RWPE1 (cell line): ENCODE measurements at regions not wholly inside any gene's neighbourhood (a gene's known extent, or its start where the extent isn't known, plus 50 kb on each side); places are given as distances from the start of the nearest gene placed in this dataset.

Source experiments
- CTCF ChIA-PET: fragments of 350-600 bp; sonication (Branson Sonifier 250); formaldehyde crosslinking; extraction: SDS; loops from one replicate; lab custom pipeline; 2021; lab: Yijun Ruan, JAX
- POLR2A ChIA-PET: fragments of 400-600 bp; formaldehyde crosslinking; extraction: SDS; loops from one replicate; lab custom pipeline; 2020; ENCODE audit warnings: antibody characterized with exemption; ENCODE audit not compliant: low non-redundant PET; lab: Yijun Ruan, JAX
- DNase-seq: peaks from one replicate; pipeline ENCODE4 v3.0.0; 2012; ENCODE audit warnings: low spot score
- H3K27ac ChIP-seq: fragments of 450-650 bp; 2 replicates; pipeline ENCODE4 v1.5.1; 2017
- TF ChIP-seq, protein P1 (sequence below): fragments of 450-650 bp; conservative IDR thresholded peaks from 2 replicates; pipeline ENCODE4 v1.5.1; 2017; ENCODE audit warnings: low read depth, mild to moderate bottlenecking

DNA sequence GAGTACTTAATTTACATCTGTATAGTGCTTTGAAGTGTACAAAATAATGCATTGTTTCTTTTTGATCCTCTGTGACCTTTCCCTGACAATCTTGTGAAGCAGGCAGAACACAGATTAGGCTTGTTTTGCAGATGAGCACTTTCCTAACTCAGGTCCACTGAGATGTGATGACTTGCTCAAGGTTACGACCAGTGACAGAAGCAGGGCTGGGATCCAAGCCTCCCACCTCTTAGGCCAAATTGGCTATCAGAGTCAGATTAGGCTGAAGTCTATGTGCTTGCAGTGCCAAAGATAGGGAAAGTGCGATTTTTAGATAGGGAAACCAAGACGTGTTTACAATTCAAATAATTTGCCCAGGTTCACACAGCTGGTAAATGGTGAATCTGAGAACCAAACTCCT is 147.3 kb downstream of the OMA1 start:
- TF ChIP-seq, protein P1, sequence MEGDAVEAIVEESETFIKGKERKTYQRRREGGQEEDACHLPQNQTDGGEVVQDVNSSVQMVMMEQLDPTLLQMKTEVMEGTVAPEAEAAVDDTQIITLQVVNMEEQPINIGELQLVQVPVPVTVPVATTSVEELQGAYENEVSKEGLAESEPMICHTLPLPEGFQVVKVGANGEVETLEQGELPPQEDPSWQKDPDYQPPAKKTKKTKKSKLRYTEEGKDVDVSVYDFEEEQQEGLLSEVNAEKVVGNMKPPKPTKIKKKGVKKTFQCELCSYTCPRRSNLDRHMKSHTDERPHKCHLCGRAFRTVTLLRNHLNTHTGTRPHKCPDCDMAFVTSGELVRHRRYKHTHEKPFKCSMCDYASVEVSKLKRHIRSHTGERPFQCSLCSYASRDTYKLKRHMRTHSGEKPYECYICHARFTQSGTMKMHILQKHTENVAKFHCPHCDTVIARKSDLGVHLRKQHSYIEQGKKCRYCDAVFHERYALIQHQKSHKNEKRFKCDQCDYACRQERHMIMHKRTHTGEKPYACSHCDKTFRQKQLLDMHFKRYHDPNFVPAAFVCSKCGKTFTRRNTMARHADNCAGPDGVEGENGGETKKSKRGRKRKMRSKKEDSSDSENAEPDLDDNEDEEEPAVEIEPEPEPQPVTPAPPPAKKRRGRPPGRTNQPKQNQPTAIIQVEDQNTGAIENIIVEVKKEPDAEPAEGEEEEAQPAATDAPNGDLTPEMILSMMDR, result no peak
- no peak overlapping the region for H3K27ac ChIP-seq
- ChIA-PET CTCF (no interaction called here), POLR2A (no interaction called here)
- DNase-seq, result no peak

DNA sequence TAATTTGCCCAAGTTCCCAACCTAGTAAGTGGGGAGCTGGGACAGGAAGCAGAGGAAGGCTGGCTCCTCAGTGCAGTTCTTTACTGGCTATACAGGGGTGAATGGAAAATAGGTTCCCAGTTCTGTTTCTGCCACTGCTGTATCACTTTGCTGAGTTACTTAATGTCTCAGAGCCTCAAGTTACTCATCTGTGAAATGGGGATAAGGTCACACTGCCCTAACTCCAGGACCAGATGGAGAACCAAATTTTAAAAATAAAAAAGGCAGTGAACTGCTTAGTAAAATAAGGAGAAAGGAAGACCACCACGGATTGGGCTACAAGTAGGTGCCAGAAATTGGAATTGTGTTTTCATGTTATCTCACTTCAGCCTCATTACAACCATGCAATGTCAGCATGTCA is 147.8 kb downstream of the OMA1 start:
- TF ChIP-seq, protein P1, result no peak
- DNase-seq, result no peak

DNA sequence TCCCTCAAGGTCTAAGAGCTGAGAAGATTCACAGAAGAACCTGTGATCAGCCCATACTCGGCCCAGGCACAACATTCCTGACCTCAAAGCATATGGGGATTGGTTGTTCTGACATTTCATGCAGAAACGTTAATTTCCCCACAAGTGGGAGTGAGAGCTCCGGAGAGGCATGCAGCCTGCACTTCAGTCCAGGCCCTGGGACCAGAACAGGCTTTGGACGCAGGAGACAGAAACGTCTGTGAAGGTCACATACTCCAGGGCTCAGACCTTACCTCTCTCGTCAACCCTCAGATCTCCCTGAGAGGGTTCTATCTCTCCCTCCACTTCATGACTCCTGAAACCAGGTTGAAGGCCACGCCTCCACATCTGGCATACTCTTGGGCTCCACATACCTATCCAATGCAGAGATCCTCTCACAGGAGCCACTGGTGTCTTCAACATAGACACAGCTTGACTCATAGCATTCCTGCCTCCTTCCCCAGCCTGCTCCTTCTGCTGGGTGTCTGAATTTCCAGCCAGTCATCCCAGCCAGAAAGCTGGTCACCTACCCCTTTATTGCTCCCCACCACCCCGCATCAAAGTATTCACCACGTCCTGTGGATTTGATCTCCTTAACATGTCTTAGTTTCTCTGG is 149.2 kb downstream of the OMA1 start:
- POLR2A ChIA-PET, result interaction anchor here (0.6 kb wide), 1 partner anchor 188 kb away, joined by 3 read pairs; no protein-coding TSS in a partner anchor
- DNase-seq, result peak; percentile 37
- CTCF ChIA-PET, result no interaction called here
- TF ChIP-seq, protein P1, result no peak
- no peak overlapping the region for H3K27ac ChIP-seq

More for the DNA sequence above, 147.8 kb downstream of the OMA1 start:
- ChIA-PET CTCF (no interaction called here), POLR2A (interaction anchor here (0.6 kb wide), 1 partner anchor 87 kb away, joined by 5 read pairs; no protein-coding TSS in a partner anchor)
- no peak overlapping the region for H3K27ac ChIP-seq

DNA sequence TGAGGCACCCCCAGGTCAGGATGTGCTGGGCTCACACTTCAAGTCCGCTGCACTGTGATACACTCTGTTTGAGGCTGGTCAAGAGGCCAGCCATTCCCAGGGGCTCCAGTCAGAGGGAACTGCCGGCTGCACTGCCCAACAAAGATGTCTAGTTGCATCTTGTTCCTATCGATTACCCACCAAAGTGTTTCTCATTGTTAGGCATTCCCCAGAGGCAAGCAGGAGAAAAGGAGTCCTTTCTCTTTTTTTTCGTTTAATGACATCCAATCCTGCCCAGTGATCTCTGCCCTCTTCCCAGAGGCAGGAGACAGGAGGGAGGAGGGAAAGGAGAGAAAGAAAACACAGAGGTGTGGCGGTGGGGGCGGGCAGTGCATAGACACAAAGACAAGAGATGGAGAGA is 150.4 kb downstream of the OMA1 start:
- CTCF ChIA-PET, result no interaction called here
- POLR2A ChIA-PET, result no interaction called here
- TF ChIP-seq, protein P1, result no peak
- no peak for DNase-seq
- no peak overlapping the region for H3K27ac ChIP-seq

DNA sequence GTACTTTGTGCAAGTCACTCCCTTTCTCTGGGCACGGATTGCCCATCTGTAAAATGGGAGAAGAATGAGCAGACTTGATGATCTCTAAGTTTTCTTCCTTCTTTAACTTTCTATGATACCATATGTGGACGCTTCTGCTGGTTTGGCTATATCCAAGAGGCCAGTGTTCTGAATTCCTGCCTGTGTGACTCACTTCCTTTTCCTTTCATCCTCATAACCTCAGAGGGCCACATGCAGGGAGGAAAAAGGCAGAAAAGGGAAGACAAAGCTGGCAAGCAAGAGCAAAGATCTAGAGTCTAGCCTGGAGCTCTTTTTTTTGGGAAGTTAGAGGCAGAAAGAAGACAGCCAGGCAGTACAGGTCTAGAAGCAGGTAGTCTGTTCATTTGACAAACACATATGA is 151.2 kb downstream of the OMA1 start:
- ChIA-PET CTCF (no interaction called here), POLR2A (no interaction called here)
- H3K27ac ChIP-seq, result no peak overlapping the region
- TF ChIP-seq, protein P1, result no peak
- DNase-seq, result peak; percentile 71

DNA sequence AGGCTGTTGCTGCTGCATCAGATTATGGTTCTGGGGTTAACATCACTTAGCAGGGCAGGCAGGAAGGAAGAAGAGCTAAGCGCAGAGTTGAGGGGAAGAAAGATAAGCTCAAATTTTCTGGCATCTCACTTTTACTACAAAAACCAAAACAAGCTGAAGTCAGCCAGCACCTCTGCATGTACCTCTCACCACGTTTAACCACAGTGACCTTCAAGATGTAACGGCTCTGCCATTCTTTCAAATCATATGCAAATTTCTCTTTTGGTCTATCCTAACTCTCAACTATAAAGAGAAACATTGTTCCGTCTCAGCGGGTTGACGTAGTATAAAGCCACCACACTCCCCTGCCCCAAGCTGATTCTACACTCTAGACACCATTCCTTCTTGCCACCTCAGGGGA is 154.4 kb downstream of the OMA1 start:
- POLR2A ChIA-PET, result no interaction called here
- CTCF ChIA-PET, result no interaction called here
- no peak for DNase-seq
- TF ChIP-seq, protein P1, result no peak
- no peak overlapping the region for H3K27ac ChIP-seq
